Hypothalamus (tissue), 51 donors: ENCODE measurements at regions not wholly inside any gene's neighbourhood (a gene's known extent, or its start where the extent isn't known, plus 50 kb on each side); places are given as distances from the start of the nearest gene placed in this dataset.

Source experiments
- DNase-seq, 51 donors: peaks; one replicate each; lab custom pipeline; 2025; lab: John Stamatoyannopoulos, UW

DNA sequence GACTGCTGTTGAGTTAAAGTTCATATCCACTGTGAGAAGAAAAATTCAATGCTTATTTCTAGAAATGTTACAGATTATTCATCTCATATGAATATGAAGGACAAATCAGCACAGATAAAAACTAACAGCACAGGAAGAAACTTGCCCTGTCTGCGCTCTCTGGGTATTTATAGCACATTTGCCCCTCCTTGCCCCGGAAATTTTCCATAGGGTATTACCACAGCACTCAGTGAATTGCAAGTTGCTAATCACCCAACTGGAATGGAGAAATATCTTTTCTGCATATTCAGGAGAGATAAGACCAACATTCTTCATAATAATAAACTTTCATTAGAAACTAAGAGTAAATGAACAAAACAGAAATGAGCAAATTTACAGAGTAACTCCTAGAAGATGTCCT lies 318.0 kb upstream of the KLF12 start:
- DNase-seq = no peak

GRCh38 chr13:74450964-74451363 lies 316.8 kb upstream of the KLF12 start:
- DNase-seq = no peak

GRCh38 chr13:74450525-74450845 lies 316.3 kb upstream of the KLF12 start:
- no peak for DNase-seq

GRCh38 chr13:74449811-74450524 lies 315.8 kb upstream of the KLF12 start:
- no peak for DNase-seq

DNA sequence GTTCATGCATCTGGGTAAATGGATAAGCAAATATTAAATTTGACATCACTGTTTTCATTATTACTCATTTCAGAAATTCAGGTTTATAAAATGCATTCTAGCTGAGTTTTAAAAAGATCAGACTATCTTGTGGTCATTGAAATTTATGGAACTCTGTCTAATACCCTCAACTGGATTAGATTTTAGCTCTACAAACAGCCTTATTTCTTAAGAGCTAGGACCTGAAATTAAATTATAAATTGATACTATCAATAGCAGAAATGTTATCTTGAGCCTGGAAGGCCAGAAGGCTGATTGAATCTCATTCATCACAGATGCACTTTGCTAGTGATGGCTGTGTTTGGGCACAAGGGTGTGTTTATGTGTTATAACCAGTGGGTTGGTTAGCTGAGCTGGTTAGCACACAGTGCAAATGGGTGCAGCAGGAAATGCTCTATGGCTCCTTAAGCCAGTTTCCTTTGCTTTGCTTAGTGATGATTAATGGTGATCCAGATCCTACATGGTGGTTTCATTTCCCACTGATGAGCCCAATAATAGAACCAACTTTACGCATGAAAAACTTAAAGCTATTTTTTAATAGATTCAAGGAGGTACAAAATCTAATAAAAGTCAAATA lies 310.8 kb upstream of the KLF12 start:
- no peak for DNase-seq

DNA sequence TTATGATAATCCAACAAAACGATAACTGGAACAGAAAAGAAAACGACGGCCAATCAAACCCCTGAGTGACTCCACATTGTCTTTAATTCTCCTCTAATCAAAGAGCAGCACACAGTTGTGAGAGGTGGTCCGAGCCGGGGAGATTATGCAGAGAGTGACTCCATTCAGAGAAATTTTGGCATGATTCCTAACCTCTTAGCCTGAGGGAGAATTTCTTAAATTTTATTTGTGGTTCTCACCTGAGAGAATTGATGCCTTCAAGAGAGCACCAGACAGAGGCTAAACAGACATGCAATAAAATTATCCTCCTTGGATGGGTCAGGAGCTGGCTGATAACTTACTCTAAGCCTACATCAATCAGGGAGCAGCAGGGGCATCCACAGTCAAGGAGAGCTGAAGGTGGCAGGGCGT lies 310.0 kb upstream of the KLF12 start:
- no peak for DNase-seq

DNA sequence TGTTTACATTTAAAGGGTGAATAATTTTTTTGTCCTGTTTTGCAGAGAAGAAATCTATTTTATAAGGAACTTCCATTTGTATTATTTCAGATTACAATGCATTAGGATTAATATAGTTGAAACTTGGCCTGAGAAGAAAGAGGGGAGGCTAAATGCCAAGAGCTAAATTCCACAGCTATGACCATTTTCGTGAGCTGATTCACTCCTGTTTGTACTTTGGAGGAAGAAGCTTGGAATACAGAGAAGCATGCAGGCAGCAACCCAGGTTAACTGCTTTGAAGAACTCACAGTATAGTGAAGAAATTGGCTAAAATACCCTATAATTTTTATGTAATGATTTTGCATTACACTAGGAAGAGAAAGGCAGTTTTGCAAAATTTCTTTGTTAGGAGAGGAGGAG lies 309.4 kb upstream of the KLF12 start:
- no peak for DNase-seq

- DNase-seq = no peak
Measured at GRCh38 chr13:74442751-74443150, 308.5 kb upstream of the KLF12 start.

DNA sequence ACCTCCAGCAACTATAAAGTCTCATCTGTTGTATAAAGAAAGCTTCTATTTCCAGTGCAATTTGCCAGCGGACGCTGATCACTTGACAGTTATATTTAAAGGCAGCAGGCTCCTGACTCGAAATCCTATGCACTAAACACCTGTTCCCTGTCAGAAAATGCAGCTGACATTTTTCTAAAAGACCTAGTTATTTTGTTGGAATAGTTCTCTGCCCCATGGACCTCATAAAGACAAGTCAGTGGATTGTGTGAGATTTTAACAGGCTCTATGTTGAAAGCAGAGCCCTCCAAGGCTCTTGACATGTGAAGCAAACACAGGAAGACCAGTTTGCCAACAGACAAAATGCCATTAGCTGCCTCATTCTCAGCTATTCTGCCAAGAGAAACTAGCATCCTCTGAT lies 304.7 kb upstream of the KLF12 start:
- no peak for DNase-seq

GRCh38 chr13:74434782-74435181 lies 300.6 kb upstream of the KLF12 start:
- no peak for DNase-seq

DNA sequence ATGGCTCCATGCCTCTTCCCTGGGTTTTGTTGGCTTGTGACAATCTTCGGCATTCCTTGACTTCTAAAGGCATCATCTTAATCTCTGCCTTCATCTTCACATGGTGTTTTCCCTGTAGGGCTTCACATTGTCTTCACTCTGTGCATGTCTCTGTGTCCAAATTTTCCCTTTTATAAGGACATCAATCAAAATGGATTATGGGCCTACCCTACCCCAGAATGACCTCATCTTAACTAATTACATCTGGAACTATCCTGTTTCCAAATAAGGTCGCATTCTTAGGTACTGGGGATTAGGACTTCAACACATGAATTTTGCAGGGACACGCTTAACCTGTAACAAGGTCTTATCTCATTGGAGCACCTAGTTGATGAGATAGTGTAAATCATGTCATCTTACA lies 290.3 kb upstream of the KLF12 start:
- no peak for DNase-seq

DNA sequence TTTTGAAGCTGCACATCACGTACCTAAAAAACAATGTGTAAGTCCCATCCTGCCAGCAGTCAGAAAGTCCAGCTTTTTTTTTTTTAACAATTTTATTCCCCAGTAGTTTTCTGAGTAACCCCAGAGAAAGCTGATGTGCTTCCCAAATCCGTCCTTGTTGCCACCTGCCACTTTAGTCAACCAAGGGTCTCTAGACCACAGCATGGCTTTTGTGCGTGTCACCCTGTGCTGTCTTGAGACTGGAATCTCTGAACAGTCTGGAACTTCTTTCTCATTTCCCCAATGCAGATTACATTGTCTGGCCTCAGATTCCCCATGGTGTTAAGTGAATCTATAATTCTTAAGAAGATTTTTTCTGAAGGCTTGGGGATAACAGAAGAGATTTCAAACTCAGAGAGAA lies 289.2 kb upstream of the KLF12 start:
- DNase-seq = no peak

DNA sequence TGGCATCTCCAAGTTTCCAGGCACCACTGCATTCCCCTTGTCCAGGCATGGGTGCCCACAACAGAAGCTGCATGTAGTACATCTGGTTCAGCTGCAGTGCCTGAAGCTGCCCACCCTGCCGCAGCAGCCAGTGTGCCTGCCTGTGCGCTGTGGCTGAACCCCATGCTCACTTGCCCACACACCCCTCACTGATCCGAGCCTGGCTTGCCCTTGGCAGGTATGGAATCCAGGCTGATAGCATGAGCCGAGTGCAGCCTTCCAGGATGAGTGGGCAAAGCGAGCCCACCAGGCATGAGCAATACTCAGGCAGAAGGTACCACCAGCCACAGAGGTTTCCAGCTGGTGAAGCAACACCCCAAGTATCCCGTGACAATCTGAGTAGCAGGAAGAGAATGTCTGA lies 280.3 kb upstream of the KLF12 start:
- no peak for DNase-seq

DNA sequence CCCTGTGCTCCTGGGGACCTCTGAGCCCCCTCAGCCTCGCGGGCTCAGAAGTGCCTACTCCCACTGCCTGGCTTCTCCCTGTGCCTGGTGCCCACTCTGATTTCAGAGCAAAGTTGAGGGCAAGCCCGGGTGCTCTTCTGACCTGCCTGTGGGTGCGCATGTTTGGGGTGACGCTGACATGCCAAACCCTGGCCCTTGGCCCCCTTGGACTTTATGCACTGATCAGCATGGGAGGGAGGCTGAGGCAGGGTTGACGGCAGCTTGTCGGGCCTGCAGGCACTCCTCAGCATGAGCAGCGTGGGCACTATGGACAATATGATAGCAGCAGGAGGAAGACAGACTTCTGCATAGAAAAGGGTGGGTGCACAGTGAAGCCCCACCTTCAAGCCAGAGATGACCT lies 279.3 kb upstream of the KLF12 start:
- no peak for DNase-seq

- no peak for DNase-seq
Measured at GRCh38 chr13:74409551-74409950, 275.3 kb upstream of the KLF12 start.

GRCh38 chr13:74406420-74406819 lies 272.2 kb upstream of the KLF12 start:
- DNase-seq = no peak

DNA sequence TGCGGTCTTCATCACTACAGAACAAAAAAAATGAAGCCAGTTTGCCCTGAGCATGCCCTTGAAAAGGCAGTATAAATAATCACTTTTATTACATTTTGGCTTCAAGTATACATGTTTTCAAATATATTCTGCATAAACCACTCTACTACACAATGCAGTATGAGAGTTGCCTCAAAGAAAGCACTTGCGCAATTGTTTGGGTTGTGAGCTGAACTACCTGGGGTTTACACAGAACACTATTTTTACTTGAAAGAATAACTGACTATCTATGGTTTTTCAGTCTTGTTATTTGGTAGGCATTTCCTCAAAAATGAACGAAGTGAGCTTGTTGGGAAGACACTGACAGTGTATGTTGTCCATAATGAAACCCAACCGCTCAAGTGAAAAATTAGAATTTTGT lies 264.4 kb upstream of the KLF12 start:
- no peak for DNase-seq

GRCh38 chr13:74389056-74389455 lies 254.9 kb upstream of the KLF12 start:
- no peak for DNase-seq

DNA sequence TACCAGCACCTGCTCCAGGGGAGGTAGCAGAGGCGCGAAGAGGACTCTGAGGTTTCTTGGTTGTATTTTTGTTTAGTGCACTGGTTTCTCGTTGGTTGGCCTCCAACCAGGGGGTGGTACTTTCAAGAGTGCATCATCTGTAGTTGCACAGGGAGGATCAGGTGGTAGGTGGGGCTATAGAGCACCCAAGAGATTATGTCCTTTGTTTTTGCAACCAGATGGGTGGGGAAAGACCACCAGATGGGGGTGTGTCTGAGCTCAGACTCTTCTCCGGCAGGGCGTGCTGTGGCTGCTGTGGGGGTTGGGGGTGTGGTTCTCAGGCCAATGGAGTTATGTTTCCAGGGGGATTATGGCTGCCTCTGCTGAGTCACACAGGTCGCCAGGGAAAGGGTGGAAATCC lies 254.4 kb upstream of the KLF12 start:
- no peak for DNase-seq

DNA sequence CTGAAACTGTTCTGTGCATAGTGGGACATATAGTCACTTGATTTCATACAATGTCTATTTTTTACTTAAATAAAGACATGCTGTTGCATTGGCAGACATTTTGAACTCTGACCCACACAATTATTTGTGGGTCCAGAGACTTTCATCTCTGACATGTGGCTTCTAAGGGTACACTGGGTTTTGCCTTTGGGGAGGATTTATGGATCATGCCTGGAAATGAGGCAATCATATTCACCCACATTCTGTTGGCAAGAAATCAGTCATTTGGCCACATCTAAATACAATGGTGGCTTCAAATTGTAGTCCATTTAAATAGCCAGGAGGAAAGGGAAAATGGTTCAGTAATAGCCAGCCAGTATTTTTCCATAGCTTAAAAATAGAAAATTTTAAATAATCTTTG lies 238.3 kb upstream of the KLF12 start:
- DNase-seq = no peak

GRCh38 chr13:74367193-74367592 lies 233.0 kb upstream of the KLF12 start:
- DNase-seq = no peak

- no peak for DNase-seq
Measured at GRCh38 chr13:74361274-74361673, 227.1 kb upstream of the KLF12 start.

- DNase-seq = no peak
Measured at GRCh38 chr13:74346960-74347359, 212.8 kb upstream of the KLF12 start.
